Left cardiac atrium (tissue), 4 donors: ENCODE measurements at regions not wholly inside any gene's neighbourhood (a gene's known extent, or its start where the extent isn't known, plus 50 kb on each side); places are given as distances from the start of the nearest gene placed in this dataset.
"Not testable (repeated sequence)": the region's sequence is repeated elsewhere in the genome, so short reads cannot be mapped to it uniquely, and the experiment has no call there.

ENCODE experiments used
- ATAC-seq, 2 donors: fragments of 200-7000 bp; cut with Tn5 transposase; one replicate each; pipeline ENCODE4 v1.9.1; 2020; ENCODE audit warnings: mild to moderate bottlenecking in 2 of 2, moderate library complexity in 2 of 2
- DNase-seq: peaks from one replicate; pipeline ENCODE4 v3.0.0-alpha.2; 2020
- intact Hi-C, 2 donors: fragments of 100-400 bp; cut with DNase I; formaldehyde crosslinking; loops; one replicate each; pipeline versions ENCODE4 v1.14.1 to v1.15.1; 2022 to 2023
- donor health status: DM: no; HTN: yes; CAD: no.
- donor health status: DM: no; HTN: yes; CAD: no; lungs with severe emphysema.
- donor health status: DM: yes; HTN: yes; CAD: no.
- donor health status: Dilated cardiomyopathy.

- not testable (repeated sequence) for ATAC-seq, DNase-seq
- intact Hi-C loops, result loop anchor here in 1 of 2 donors (10.0 kb wide), 1 partner anchor 412 kb away; no protein-coding TSS in a partner anchor
Observed at GRCh38 chr6:167482801-167483200, 157.9 kb downstream of the TTLL2 start.

GRCh38 chr6:167485186-167485978, 160.5 kb downstream of the TTLL2 start:
- DNase-seq (no peak), ATAC-seq (peak; percentile 82 to 88)
- intact Hi-C loops, result loop anchor here (5.0 to 10.0 kb wide), 2 partner anchors 409 to 412 kb away; no protein-coding TSS in a partner anchor

DNA sequence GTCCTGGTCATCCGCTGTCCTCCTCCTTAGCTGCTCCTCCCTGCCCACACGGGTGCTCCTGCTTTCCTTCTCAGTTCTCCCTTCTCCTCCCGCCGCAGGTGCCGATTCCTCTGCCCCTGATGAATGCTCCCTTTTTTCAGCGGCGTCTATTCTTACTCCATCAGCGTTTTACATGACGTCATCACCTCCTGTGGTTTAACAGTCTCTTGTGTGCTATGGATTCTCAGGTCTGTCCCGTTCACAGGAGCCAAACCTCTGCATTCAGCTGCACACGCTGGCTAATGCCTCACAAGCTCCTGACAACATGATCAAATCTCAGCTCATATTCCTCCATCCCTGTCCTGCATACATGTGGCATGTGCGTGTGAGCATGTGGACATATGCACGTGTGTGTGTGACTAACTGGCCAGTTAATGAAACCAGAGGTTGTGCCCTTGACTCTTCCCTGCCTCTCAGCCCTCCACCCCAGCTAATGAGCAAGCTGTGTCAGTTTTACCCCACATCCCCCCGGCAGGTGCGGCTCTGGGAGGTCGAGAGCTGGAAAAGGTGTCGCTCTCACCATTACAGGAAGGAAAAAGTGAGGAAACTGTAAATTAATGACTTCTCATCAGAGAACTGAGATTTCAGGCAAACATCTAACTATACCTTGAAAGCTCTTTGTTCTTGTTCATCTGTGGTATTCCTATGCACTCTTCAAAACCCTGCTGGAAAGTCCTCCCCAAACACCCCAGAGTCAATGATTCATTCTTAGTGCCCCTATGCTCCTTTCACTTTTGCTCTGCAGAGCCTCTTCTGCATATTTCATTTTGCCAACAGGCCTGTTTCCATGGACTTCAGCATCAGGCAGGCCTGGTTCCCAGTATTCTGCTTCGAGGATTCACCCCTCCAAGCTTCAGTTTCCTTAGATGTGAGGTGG, 163.1 kb downstream of the TTLL2 start:
- DNase-seq (no peak), ATAC-seq (no peak)
- intact Hi-C loops, result loop anchor here (5.0 to 10.0 kb wide), 2 partner anchors 407 to 409 kb away; no protein-coding TSS in a partner anchor

DNA sequence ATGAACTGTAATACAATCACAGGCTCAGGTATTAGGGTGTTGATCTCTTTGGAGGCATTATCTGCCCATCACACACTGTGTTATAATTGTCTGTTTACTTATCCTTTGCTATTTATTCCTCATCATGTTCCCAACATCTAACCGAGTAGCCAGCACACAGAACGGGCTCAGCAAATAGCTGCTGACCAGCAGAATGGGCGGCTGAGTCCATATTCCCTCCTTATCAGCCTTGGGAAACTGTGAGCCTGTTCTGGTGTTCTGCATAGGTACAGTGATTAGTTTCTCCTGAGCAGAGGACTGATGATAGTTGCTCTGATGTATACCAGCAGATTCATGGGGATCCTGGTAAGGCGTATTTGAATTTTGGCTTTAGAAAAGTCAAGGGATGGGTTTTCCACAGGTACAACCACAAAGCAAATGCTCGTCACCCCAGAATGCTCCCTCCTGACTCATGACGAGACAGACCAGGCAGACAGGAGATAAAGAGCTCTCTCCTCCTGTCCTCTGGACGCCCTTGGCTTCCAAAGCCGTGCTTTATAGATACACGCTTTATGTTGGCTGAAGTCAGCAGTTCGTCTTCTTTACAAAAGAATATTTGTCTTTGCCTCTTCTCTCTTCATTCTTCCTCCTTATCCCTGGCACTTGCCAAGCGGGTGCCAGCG, 166.7 kb downstream of the TTLL2 start:
- intact Hi-C loops, result loop anchor here in 1 of 2 donors (5.0 kb wide), 1 partner anchor 176 kb away; no protein-coding TSS in a partner anchor
- DNase-seq (no peak), ATAC-seq (peak in 1 of 2 donors; percentile 62)

DNA sequence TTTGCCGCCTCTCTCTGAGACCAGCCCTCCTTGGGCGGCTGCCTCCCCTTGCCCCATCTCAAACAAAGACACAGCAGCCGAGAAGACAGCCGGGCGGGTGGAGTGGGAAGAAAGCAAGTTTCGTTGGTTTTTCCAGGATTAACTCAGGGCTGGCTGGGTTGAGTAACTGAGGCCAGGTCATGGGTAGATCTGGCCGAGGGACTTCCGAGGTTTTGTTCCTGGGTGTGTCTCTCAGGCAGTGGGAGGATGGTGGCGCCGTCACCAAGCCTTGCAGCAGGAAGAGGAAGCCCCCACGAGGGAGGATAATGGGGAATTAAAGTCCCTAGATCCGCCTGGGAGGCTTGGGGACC, 167.2 kb downstream of the TTLL2 start:
- ATAC-seq, result peak; percentile 24 to 47
- intact Hi-C loops, result loop anchor here in 1 of 2 donors (5.0 kb wide), 1 partner anchor 175 kb away; no protein-coding TSS in a partner anchor
- peak; percentile 62 for DNase-seq

DNA sequence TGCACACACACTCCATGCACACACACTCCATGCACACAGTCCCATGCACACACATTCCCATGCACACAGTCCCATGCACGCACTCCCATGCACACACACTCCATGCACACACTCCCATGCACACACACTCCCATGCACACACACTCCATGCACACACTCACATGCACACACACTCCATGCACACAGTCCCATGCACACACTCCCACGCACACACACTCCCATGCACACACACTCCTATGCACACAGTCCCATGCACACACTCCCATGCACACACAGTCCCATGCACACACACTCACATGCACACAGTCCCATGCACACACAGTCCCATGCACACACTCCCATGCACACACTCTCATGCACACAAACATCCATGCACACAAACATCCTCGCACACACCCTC, 168.4 kb downstream of the TTLL2 start:
- ATAC-seq (no peak), DNase-seq (no peak)
- intact Hi-C loops, result loop anchor here in 1 of 2 donors (5.0 kb wide), 1 partner anchor 174 kb away; no protein-coding TSS in a partner anchor

- intact Hi-C loops, result loop anchor here in 1 of 2 donors (5.0 kb wide), 1 partner anchor 173 kb away; no protein-coding TSS in a partner anchor
- DNase-seq (peak; percentile 67), ATAC-seq (peak; percentile 67 to 82)
Observed at GRCh38 chr6:167493976-167494697, 169.3 kb downstream of the TTLL2 start.

- intact Hi-C loops, result loop anchor here in 1 of 2 donors (5.0 kb wide), 1 partner anchor 172 kb away; no protein-coding TSS in a partner anchor
- ATAC-seq, result no peak
- DNase-seq, result no peak
Observed at GRCh38 chr6:167494698-167495435, 170.0 kb downstream of the TTLL2 start.

- intact Hi-C loops, result no loop called here
- no peak for ATAC-seq
- DNase-seq, result no peak
Observed at GRCh38 chr6:167495506-167496401, 170.9 kb downstream of the TTLL2 start.

- intact Hi-C loops, result no loop called here
- ATAC-seq (no peak), DNase-seq (no peak)
Observed at GRCh38 chr6:167496707-167497106, 171.8 kb downstream of the TTLL2 start.

- intact Hi-C loops, result no loop called here
- ATAC-seq (no peak), DNase-seq (no peak)
Observed at GRCh38 chr6:167497428-167498056, 172.7 kb downstream of the TTLL2 start.

DNA sequence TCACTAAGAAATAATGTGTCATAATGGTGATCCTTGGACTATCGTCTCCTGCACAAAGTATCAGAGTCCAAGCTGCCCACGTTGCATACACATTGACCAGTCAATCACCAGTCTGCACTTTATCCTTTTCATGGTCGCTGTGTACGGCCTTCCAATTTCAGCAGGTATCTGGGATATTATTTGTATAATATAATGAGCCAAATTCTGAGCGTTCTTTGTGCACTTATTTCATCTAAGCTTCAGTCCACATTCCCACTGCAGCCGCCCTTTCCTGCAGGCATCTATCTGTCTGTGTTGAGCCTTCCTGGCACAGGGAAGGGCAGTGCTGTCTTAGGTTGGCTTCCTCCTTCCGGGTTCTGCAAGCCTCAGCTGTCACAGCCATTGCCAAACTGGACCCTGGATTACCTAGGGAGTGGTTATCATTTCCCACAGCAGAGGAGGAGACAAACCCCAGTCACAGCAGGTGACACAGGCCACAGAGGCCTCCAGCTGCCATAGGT, 174.3 kb downstream of the TTLL2 start:
- intact Hi-C loops, result no loop called here
- ATAC-seq, result no peak
- no peak for DNase-seq

- no peak for ATAC-seq
- no peak for DNase-seq
Observed at GRCh38 chr6:167500961-167501360, 176.1 kb downstream of the TTLL2 start.

GRCh38 chr6:167501831-167502385, 177.0 kb downstream of the TTLL2 start:
- intact Hi-C loops, result no loop called here
- peak in 1 of 2 donors; percentile 14 for ATAC-seq
- no peak for DNase-seq

More at GRCh38 chr6:167500961-167501360, 176.1 kb downstream of the TTLL2 start:
- intact Hi-C loops, result no loop called here

- ATAC-seq, result no peak
- intact Hi-C loops, result no loop called here
- DNase-seq, result no peak
Observed at GRCh38 chr6:167502471-167502870, 177.6 kb downstream of the TTLL2 start.
